ENCODE measurements at regions not wholly inside any gene's neighbourhood (a gene's known extent, or its start where the extent isn't known, plus 50 kb on each side); places are given as distances from the start of the nearest gene placed in this dataset.

GRCh38 chr4:152098365-152099060 lies 337.7 kb upstream of the GATB start:
- DNase-seq (ENCODE audit: low read depth, low spot score), result no peak

GRCh38 chr4:152097371-152097770 lies 336.6 kb upstream of the GATB start:
- DNase-seq (ENCODE audit: low read depth, low spot score), result no peak

GRCh38 chr4:152095701-152096070 lies 334.9 kb upstream of the GATB start:
- no peak for DNase-seq (ENCODE audit: low read depth, low spot score)

GRCh38 chr4:152094970-152095700 lies 334.3 kb upstream of the GATB start:
- DNase-seq (ENCODE audit: low read depth, low spot score), result no peak

GRCh38 chr4:152091405-152091804 lies 330.6 kb upstream of the GATB start:
- no peak for DNase-seq (ENCODE audit: low read depth, low spot score)

- peak; percentile 12 for DNase-seq (ENCODE audit: low read depth, low spot score)
Observed at GRCh38 chr4:152090543-152090942, 329.7 kb upstream of the GATB start.

- DNase-seq (ENCODE audit: low read depth, low spot score), result no peak
Observed at GRCh38 chr4:152089584-152089983, 328.8 kb upstream of the GATB start.

GRCh38 chr4:152087335-152087734 lies 326.5 kb upstream of the GATB start:
- no peak for DNase-seq (ENCODE audit: low read depth, low spot score)

GRCh38 chr4:152085657-152086056 lies 324.9 kb upstream of the GATB start:
- DNase-seq (ENCODE audit: low read depth, low spot score), result no peak

- no peak for DNase-seq (ENCODE audit: low read depth, low spot score)
Observed at GRCh38 chr4:152083338-152083737, 322.5 kb upstream of the GATB start.

GRCh38 chr4:152081024-152081423 lies 320.2 kb upstream of the GATB start:
- no peak for DNase-seq (ENCODE audit: low read depth, low spot score)

GRCh38 chr4:152079543-152080293 lies 318.9 kb upstream of the GATB start:
- no peak for DNase-seq (ENCODE audit: low read depth, low spot score)

GRCh38 chr4:152079079-152079478 lies 318.3 kb upstream of the GATB start:
- DNase-seq (ENCODE audit: low read depth, low spot score), result no peak

- DNase-seq (ENCODE audit: low read depth, low spot score), result no peak
Observed at GRCh38 chr4:152077582-152077981, 316.8 kb upstream of the GATB start.

GRCh38 chr4:152075253-152075928 lies 314.6 kb upstream of the GATB start:
- no peak for DNase-seq (ENCODE audit: low read depth, low spot score)

- DNase-seq (ENCODE audit: low read depth, low spot score), result no peak
Observed at GRCh38 chr4:152074573-152074972, 313.8 kb upstream of the GATB start.

GRCh38 chr4:152074088-152074437 lies 313.3 kb upstream of the GATB start:
- DNase-seq (ENCODE audit: low read depth, low spot score), result no peak

- no peak for DNase-seq (ENCODE audit: low read depth, low spot score)
Observed at GRCh38 chr4:152073351-152074087, 312.7 kb upstream of the GATB start.

GRCh38 chr4:152072906-152073305 lies 312.1 kb upstream of the GATB start:
- no peak for DNase-seq (ENCODE audit: low read depth, low spot score)

GRCh38 chr4:152072001-152072485 lies 311.2 kb upstream of the GATB start:
- DNase-seq (ENCODE audit: low read depth, low spot score), result no peak

GRCh38 chr4:152070854-152071253 lies 310.0 kb upstream of the GATB start:
- DNase-seq (ENCODE audit: low read depth, low spot score), result no peak

Data from iPS DF 19.7 (cell line).